ENCODE measurements at regions not wholly inside any gene's neighbourhood (a gene's known extent, or its start where the extent isn't known, plus 50 kb on each side); places are given as distances from the start of the nearest gene placed in this dataset.

GRCh38 chr5:87741881-87742280, 329.2 kb upstream of the CCNH start:
- TF ChIP-seq CTCF (IDR thresholded peaks at IDR 0.05; ENCODE audit: low read depth, low read length): no peak
- TF ChIP-seq MAX (IDR thresholded peaks at IDR 0.05; ENCODE audit: low read depth, low read length): no peak
- TF ChIP-seq POLR2A (IDR thresholded peaks at IDR 0.05; ENCODE audit: extremely low read depth, insufficient read length): no peak
- no peak for TF ChIP-seq MYC (IDR thresholded peaks at IDR 0.05; ENCODE audit: low read depth, low read length)
